HepG2 (cell line): ENCODE measurements at regions not wholly inside any gene's neighbourhood (a gene's known extent, or its start where the extent isn't known, plus 50 kb on each side); places are given as distances from the start of the nearest gene placed in this dataset.

Experiments used
- AGO1 ChIP-seq: fragments of 200-400 bp; formaldehyde crosslinking; IDR thresholded peaks from 2 replicates; pipeline ENCODE4 v1.6.1; 2017; ENCODE audit warnings: mild to moderate bottlenecking, low read depth, low read length, moderate library complexity; ENCODE audit not compliant: poor library complexity, severe bottlenecking
- CSRNP1 ChIP-seq: sonication (generic); formaldehyde crosslinking; IDR thresholded peaks from 2 replicates; pipeline ENCODE4 v1.8.1; 2023; ENCODE audit warnings: mild to moderate bottlenecking, missing genetic modification reagents
- DDIT3 ChIP-seq: sonication (generic); formaldehyde crosslinking; IDR thresholded peaks from 2 replicates; pipeline ENCODE4 v1.4.0; 2020; ENCODE audit warnings: mild to moderate bottlenecking, missing genetic modification reagents
- ESRRA ChIP-seq: sonication (generic); formaldehyde crosslinking; IDR thresholded peaks from 2 replicates; pipeline ENCODE4 v1.5.1; 2020; ENCODE audit warnings: mild to moderate bottlenecking, low read depth, missing genetic modification reagents
- KLF12 ChIP-seq: sonication (generic); formaldehyde crosslinking; IDR thresholded peaks from 2 replicates; pipeline ENCODE4 v1.4.0; 2020; ENCODE audit warnings: missing genetic modification reagents, borderline replicate concordance
- SMARCE1 ChIP-seq: fragments of 450-650 bp; IDR thresholded peaks from 2 replicates; pipeline ENCODE4 v1.6.1; 2017; ENCODE audit warnings: borderline replicate concordance
- SMYD3 ChIP-seq: sonication (generic); formaldehyde crosslinking; IDR thresholded peaks from 2 replicates; pipeline ENCODE4 v1.8.1; 2023; ENCODE audit warnings: mild to moderate bottlenecking, missing genetic modification reagents
- SSRP1 ChIP-seq: IDR thresholded peaks from 2 replicates; pipeline ENCODE4 v1.6.1; 2016; ENCODE audit warnings: control low read depth
- ZBTB38 ChIP-seq: sonication (generic); formaldehyde crosslinking; IDR thresholded peaks from 2 replicates; pipeline ENCODE4 v1.5.1; 2020; ENCODE audit warnings: mild to moderate bottlenecking, missing genetic modification reagents
- ZBTB7B ChIP-seq: sonication (generic); formaldehyde crosslinking; IDR thresholded peaks from 2 replicates; pipeline ENCODE4 v1.4.0; 2020; ENCODE audit warnings: missing genetic modification reagents
- ZMYM2 ChIP-seq: sonication (generic); formaldehyde crosslinking; IDR thresholded peaks from 2 replicates; pipeline ENCODE4 v1.8.0; 2022; ENCODE audit warnings: mild to moderate bottlenecking, missing genetic modification reagents
- ZNF142 ChIP-seq: sonication (generic); formaldehyde crosslinking; IDR thresholded peaks from 2 replicates; pipeline ENCODE4 v1.4.0; 2020; ENCODE audit warnings: missing genetic modification reagents
- ZNF205 ChIP-seq: IDR thresholded peaks from 2 replicates; pipeline ENCODE4 v1.6.1; 2018; ENCODE audit warnings: missing biosample characterization, missing genetic modification reagents
- ZNF576 ChIP-seq: sonication (generic); formaldehyde crosslinking; IDR thresholded peaks from 2 replicates; pipeline ENCODE4 v1.4.0; 2020; ENCODE audit warnings: mild to moderate bottlenecking, missing genetic modification reagents
- ZNF792 ChIP-seq: IDR thresholded peaks from 2 replicates; pipeline ENCODE4 v1.6.1; 2016
- ZSCAN21 ChIP-seq: sonication (generic); formaldehyde crosslinking; IDR thresholded peaks from 2 replicates; pipeline ENCODE4 v1.8.0; 2022; ENCODE audit warnings: mild to moderate bottlenecking, missing genetic modification reagents, moderate library complexity, borderline replicate concordance
- ZSCAN9 ChIP-seq: IDR thresholded peaks from 2 replicates; pipeline ENCODE4 v1.6.1; 2016; ENCODE audit warnings: borderline replicate concordance
- ZXDC ChIP-seq: sonication (generic); formaldehyde crosslinking; IDR thresholded peaks from 2 replicates; pipeline ENCODE4 v1.5.0; 2020; ENCODE audit warnings: mild to moderate bottlenecking, missing genetic modification reagents

- TF ChIP-seq ZXDC (CRISPR knock-in tag) (no peak), ZSCAN9 (CRISPR knock-in tag) (peak; percentile 92; the same call in 1 of the 2 replicates), KLF12 (CRISPR knock-in tag) (0 out of 2 replicates have a peak, but pooled peaks have one; percentile 52), ZNF792 (CRISPR knock-in tag) (peak; percentile 91), SMARCE1 (peak; percentile 94), ESRRA (CRISPR knock-in tag) (peak; percentile 94), ZMYM2 (CRISPR knock-in tag) (peak; percentile 80), AGO1 (no peak), ZSCAN21 (CRISPR knock-in tag) (0 out of 2 replicates have a peak, but pooled peaks have one; percentile 74), ZNF576 (CRISPR knock-in tag) (no peak), SMYD3 (CRISPR knock-in tag) (peak; percentile 68; the same call in 1 of the 2 replicates), ZNF205 (CRISPR knock-in tag) (peak; percentile 76; the same call in 1 of the 2 replicates), ZBTB7B (CRISPR knock-in tag) (peak; percentile 82), ZBTB38 (CRISPR knock-in tag) (no peak), SSRP1 (CRISPR knock-in tag) (0 out of 2 replicates have a peak, but pooled peaks have one; percentile 33), DDIT3 (0 out of 2 replicates have a peak, but pooled peaks have one; percentile 48), CSRNP1 (CRISPR knock-in tag) (0 out of 2 replicates have a peak, but pooled peaks have one; percentile 30), ZNF142 (CRISPR knock-in tag) (0 out of 2 replicates have a peak, but pooled peaks have one; percentile 55)
These were observed 578.7 kb upstream of the ID2 start (continued) for GRCh38 chr2:8103085-8103708.
